C4-2B (cell line): ENCODE measurements at regions not wholly inside any gene's neighbourhood (a gene's known extent, or its start where the extent isn't known, plus 50 kb on each side); places are given as distances from the start of the nearest gene placed in this dataset.

ENCODE experiments used
- H3K27ac ChIP-seq: fragments of 450-650 bp; 2 replicates; pipeline ENCODE4 v1.5.1; 2017
- CTCF ChIP-seq: fragments of 450-650 bp; conservative IDR thresholded peaks from 2 replicates; pipeline ENCODE4 v1.5.1; 2017; ENCODE audit warnings: mild to moderate bottlenecking
- ZFX ChIP-seq: fragments of 450-650 bp; IDR thresholded peaks from 2 replicates; pipeline ENCODE4 v1.6.1; 2017

DNA sequence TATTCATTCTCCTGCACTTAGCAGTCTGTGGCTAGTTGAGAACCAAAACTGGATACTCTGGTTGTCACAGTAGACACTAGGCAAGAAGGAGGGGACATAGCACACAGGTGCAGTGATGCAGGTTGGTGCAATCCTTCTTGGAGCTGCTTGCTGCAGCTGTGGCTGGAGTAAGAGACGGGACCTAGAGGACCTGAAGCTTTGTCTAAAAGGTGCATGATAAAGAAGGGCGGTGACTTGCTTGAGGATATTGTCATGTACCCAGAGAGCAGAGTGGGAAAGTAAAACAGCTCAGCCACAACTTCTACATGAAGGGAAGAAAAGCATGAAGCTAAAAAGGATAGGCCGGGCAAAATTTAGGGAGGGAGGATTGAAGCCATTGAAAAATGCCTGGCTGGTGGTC is 304.1 kb upstream of the KIRREL3 start:
- TF ChIP-seq ZFX (no peak), CTCF (no peak)
- H3K27ac ChIP-seq = no peak overlapping the region

GRCh38 chr11:127288926-127289325 is 288.4 kb upstream of the KIRREL3 start:
- no peak for TF ChIP-seq CTCF
- no peak for TF ChIP-seq ZFX
- H3K27ac ChIP-seq = no peak overlapping the region

- TF ChIP-seq CTCF = no peak
- TF ChIP-seq ZFX = no peak
- H3K27ac ChIP-seq = no peak overlapping the region
Observed at GRCh38 chr11:127281534-127281933, 281.0 kb upstream of the KIRREL3 start.

GRCh38 chr11:127275774-127276173 is 275.2 kb upstream of the KIRREL3 start:
- H3K27ac ChIP-seq = no peak overlapping the region
- no peak for TF ChIP-seq ZFX
- no peak for TF ChIP-seq CTCF

DNA sequence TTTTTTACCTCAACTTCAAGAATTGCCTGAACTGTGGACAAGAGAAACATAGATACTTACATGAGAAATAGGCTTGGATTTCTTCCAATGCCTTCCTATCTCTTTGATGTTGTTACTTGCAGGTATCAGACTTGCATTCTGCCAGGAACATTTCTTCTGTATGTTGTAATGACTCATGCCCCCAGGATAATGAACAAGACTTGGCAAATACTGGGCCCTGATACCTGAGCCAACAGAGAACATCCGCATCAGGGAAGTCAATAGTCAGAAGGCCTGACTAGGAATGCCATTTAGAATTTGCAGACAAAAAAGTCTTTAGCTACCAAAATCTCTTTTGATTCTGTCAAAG is 273.7 kb upstream of the KIRREL3 start:
- no peak overlapping the region for H3K27ac ChIP-seq
- no peak for TF ChIP-seq CTCF
- TF ChIP-seq ZFX = no peak

DNA sequence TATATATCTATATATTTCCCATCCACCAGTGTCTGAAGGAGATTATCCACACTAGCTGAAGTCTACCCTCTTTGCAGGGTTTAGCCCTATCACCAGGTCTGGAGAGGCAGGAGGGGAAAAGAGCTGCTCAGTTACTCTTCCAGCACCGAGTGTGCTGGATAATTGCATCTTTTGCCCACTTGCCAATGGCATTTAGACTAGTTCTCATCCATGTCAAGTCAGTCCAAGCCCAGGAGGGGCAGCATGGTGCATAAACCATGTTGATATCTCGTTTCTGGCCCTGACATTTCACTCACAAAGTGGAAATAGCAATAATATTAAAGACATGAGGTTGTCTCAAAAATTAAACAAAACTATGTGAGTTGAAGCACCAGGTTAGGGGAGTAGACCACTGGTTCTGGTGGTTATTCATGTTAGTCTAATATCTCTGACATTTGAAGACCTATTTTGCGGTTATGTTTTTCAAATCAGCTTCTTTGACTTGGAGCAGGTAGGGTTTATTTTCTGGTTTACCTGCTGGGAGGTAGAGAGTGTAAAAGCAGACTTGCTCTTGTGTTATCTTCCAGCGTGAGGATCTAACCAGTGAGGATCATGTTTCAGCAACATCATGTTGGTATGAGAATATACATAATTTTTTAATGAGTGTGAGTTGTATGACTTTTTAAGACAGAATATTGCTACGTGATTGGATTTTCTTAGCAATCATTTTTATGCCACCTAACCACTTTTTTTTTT is 273.2 kb upstream of the KIRREL3 start:
- no peak overlapping the region for H3K27ac ChIP-seq
- TF ChIP-seq ZFX (no peak), CTCF (no peak)

- no peak for TF ChIP-seq ZFX
- no peak for TF ChIP-seq CTCF
- no peak overlapping the region for H3K27ac ChIP-seq
Observed at GRCh38 chr11:127270851-127271250, 270.3 kb upstream of the KIRREL3 start.
